ENCODE measurements at regions not wholly inside any gene's neighbourhood (a gene's known extent, or its start where the extent isn't known, plus 50 kb on each side); places are given as distances from the start of the nearest gene placed in this dataset.

DNA sequence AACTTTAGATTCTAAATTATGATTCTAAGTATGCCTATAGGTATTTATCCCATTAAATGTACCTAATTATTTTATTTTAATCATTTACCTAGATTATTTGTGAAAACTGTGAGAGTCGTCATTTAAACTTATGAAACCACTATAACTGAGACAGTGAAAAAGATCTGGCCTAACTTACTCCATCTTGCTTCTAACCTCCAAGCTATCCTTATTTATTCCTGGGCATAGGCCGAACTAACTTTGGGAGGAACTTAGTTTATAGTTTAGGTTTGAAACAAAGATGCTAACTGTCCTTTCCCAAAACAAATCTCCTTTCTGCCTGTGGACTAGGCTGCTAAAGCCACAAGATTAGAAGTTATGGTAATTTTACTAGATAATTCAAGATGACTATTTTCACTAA lies 79.7 kb upstream of the PPP2R5C start:
- TF ChIP-seq GATA2 (IDR thresholded peaks at IDR 0.05; ENCODE audit: low read depth, low read length) (no peak), GATA3 (IDR thresholded peaks at IDR 0.05; ENCODE audit: low read depth, low read length) (no peak)
